ENCODE measurements at regions not wholly inside any gene's neighbourhood (a gene's known extent, or its start where the extent isn't known, plus 50 kb on each side); places are given as distances from the start of the nearest gene placed in this dataset.

GRCh38 chrX:136933611-136934145 lies 53.2 kb upstream of the RBMX start:
- no peak for TF ChIP-seq ZNF138 (CRISPR knock-in tag; conservative IDR thresholded peaks at IDR 0.05)
- TF ChIP-seq ARID4B (CRISPR knock-in tag; IDR thresholded peaks at IDR 0.05; ENCODE audit: borderline replicate concordance) = no peak
- TF ChIP-seq ZSCAN18 (CRISPR knock-in tag; IDR thresholded peaks at IDR 0.05) = no peak
- TF ChIP-seq USF1 (CRISPR knock-in tag; IDR thresholded peaks at IDR 0.05) = no peak
- no peak for TF ChIP-seq NR2C2 (CRISPR knock-in tag; IDR thresholded peaks at IDR 0.05)
- no peak for TF ChIP-seq E2F4 (CRISPR knock-in tag; IDR thresholded peaks at IDR 0.05; ENCODE audit: borderline replicate concordance, low read depth)
- TF ChIP-seq MYBL2 (CRISPR knock-in tag; IDR thresholded peaks at IDR 0.05) = no peak
- no peak for TF ChIP-seq NFATC4 (CRISPR knock-in tag; IDR thresholded peaks at IDR 0.05)
- no peak for TF ChIP-seq FOXP4 (CRISPR knock-in tag; IDR thresholded peaks at IDR 0.05)
- no peak for TF ChIP-seq ZNF232 (CRISPR knock-in tag; IDR thresholded peaks at IDR 0.05)
- TF ChIP-seq ZBTB43 (CRISPR knock-in tag; IDR thresholded peaks at IDR 0.05) = no peak
- TF ChIP-seq NR1H2 (CRISPR knock-in tag; IDR thresholded peaks at IDR 0.05) = no peak
- no peak for TF ChIP-seq TP53 (CRISPR knock-in tag; IDR thresholded peaks at IDR 0.05)
- TF ChIP-seq HMGA2 (CRISPR knock-in tag; IDR thresholded peaks at IDR 0.05) = no peak
- no peak for TF ChIP-seq TCF7 (CRISPR knock-in tag; IDR thresholded peaks at IDR 0.05; ENCODE audit: low read depth)
- TF ChIP-seq PRRX2 (CRISPR knock-in tag; IDR thresholded peaks at IDR 0.05) = no peak
- no peak for TF ChIP-seq ZNF671 (CRISPR knock-in tag; IDR thresholded peaks at IDR 0.05)
- no peak for TF ChIP-seq ZNF532 (CRISPR knock-in tag; IDR thresholded peaks at IDR 0.05; ENCODE audit: borderline replicate concordance)
- ATAC-seq (no peak), DNase-seq (ENCODE audit: low spot score) (no peak)
- no peaks in the 10 kb centered on the region for H3K27me3 Mint-ChIP-seq (ENCODE audit: low read depth)
- peaks cover 6% of the 10 kb centered on the region for H3K4me1 Mint-ChIP-seq
- H3K27ac Mint-ChIP-seq = no peak overlapping the region
- ChIA-PET CTCF (no interaction called here), POLR2A (no interaction called here)
- H3K9me3 Mint-ChIP-seq = peaks cover 7% of the 10 kb centered on the region
- peaks cover 9% of the 10 kb centered on the region for H3K36me3 Mint-ChIP-seq
- H3K4me3 Mint-ChIP-seq = no peak overlapping the region
